Mesodermal cell (in vitro differentiated cells): ENCODE measurements at regions not wholly inside any gene's neighbourhood (a gene's known extent, or its start where the extent isn't known, plus 50 kb on each side); places are given as distances from the start of the nearest gene placed in this dataset.

Source experiments
- H3K27ac ChIP-seq: 2 replicates; pipeline ENCODE4 v1.7.0; 2013; ENCODE audit warnings: mild to moderate bottlenecking, low read depth, low read length, moderate library complexity; ENCODE audit not compliant: severe bottlenecking
- H3K36me3 ChIP-seq: 2 replicates; pipeline ENCODE4 v1.7.1; 2013; ENCODE audit warnings: mild to moderate bottlenecking, low read length, moderate library complexity; ENCODE audit not compliant: control insufficient read depth, insufficient read depth
- H3K4me1 ChIP-seq: one replicate; pipeline ENCODE4 v1.7.1; 2013; ENCODE audit warnings: mild to moderate bottlenecking, low read length; ENCODE audit not compliant: insufficient read depth, control insufficient read depth, poor library complexity, severe bottlenecking
- H3K4me3 ChIP-seq: 2 replicates; pipeline ENCODE4 v1.7.0; 2013; ENCODE audit warnings: low read length, control low read depth, mild to moderate bottlenecking; ENCODE audit not compliant: insufficient read depth, poor library complexity, severe bottlenecking; ENCODE audit errors: extremely low read depth
- H3K9me3 ChIP-seq: 2 replicates; pipeline ENCODE4 v1.7.1; 2013; ENCODE audit warnings: mild to moderate bottlenecking, low read length, moderate library complexity; ENCODE audit not compliant: control insufficient read depth
- WGBS, 2 experiments: methylation state at CpG; one replicate each; pipeline ENCODE4 v1.1.5; 2013; ENCODE audit warnings: missing lambda C conversion rate in 2 of 2; ENCODE audit not compliant: insufficient coverage in 2 of 2; 5-methylcytosine and 5-hydroxymethylcytosine counted together

GRCh38 chr7:52080493-52080892 is 763.9 kb upstream of the COBL start:
- WGBS, 2 experiments = no CpG with 5 or more reads among the region's 2 CpGs
- Histone ChIP-seq H3K9me3 (no peaks in the 10 kb centered on the region), H3K36me3 (no peaks in the 10 kb centered on the region), H3K27ac (no peak overlapping the region), H3K4me3 (no peak overlapping the region), H3K4me1 (no peaks in the 10 kb centered on the region)

GRCh38 chr7:52079726-52080125 is 763.1 kb upstream of the COBL start:
- H3K27ac ChIP-seq = no peak overlapping the region
- no peaks in the 10 kb centered on the region for H3K36me3 ChIP-seq
- H3K4me3 ChIP-seq = no peak overlapping the region
- H3K4me1 ChIP-seq = no peaks in the 10 kb centered on the region
- no peaks in the 10 kb centered on the region for H3K9me3 ChIP-seq

GRCh38 chr7:52077571-52077970 is 761.0 kb upstream of the COBL start:
- no peak overlapping the region for H3K4me3 ChIP-seq
- H3K4me1 ChIP-seq = no peaks in the 10 kb centered on the region
- 79 to 83% methylated on average over 2 of the region's 2 CpGs for WGBS, 2 experiments
- no peak overlapping the region for H3K27ac ChIP-seq
- H3K36me3 ChIP-seq = no peaks in the 10 kb centered on the region
- no peaks in the 10 kb centered on the region for H3K9me3 ChIP-seq

- WGBS, 2 experiments = 84 to 96% methylated on average over 2 of the region's 4 CpGs
Measured at GRCh38 chr7:52074912-52075311, 758.3 kb upstream of the COBL start.

GRCh38 chr7:52074071-52074470 is 757.5 kb upstream of the COBL start:
- H3K27ac ChIP-seq = no peak overlapping the region
- H3K36me3 ChIP-seq = no peaks in the 10 kb centered on the region
- no peaks in the 10 kb centered on the region for H3K9me3 ChIP-seq
- H3K4me1 ChIP-seq = no peaks in the 10 kb centered on the region
- 80 to 100% methylated on average over 1 of the region's 2 CpGs for WGBS, 2 experiments
- H3K4me3 ChIP-seq = no peak overlapping the region

More at GRCh38 chr7:52074912-52075311, 758.3 kb upstream of the COBL start:
- Histone ChIP-seq H3K4me3 (no peak overlapping the region), H3K9me3 (no peaks in the 10 kb centered on the region), H3K4me1 (no peaks in the 10 kb centered on the region), H3K36me3 (no peaks in the 10 kb centered on the region), H3K27ac (no peak overlapping the region)

- no peak overlapping the region for H3K27ac ChIP-seq
- H3K9me3 ChIP-seq = no peaks in the 10 kb centered on the region
- no peaks in the 10 kb centered on the region for H3K4me1 ChIP-seq
- 0% methylated on average over 1 of the region's 1 CpG; no CpG with 5 or more reads in 1 of the 2 experiments for WGBS, 2 experiments
- no peaks in the 10 kb centered on the region for H3K36me3 ChIP-seq
- H3K4me3 ChIP-seq = no peak overlapping the region
Measured at GRCh38 chr7:52071744-52072143, 755.1 kb upstream of the COBL start.

GRCh38 chr7:52064493-52064892 is 747.9 kb upstream of the COBL start:
- Histone ChIP-seq H3K4me1 (no peaks in the 10 kb centered on the region), H3K27ac (no peak overlapping the region), H3K36me3 (no peaks in the 10 kb centered on the region), H3K9me3 (no peaks in the 10 kb centered on the region), H3K4me3 (no peak overlapping the region)
- no CpG with 5 or more reads among the region's 1 CpG for WGBS, 2 experiments

- 75% methylated on average over 1 of the region's 2 CpGs; no CpG with 5 or more reads in 1 of the 2 experiments for WGBS, 2 experiments
- Histone ChIP-seq H3K9me3 (no peaks in the 10 kb centered on the region), H3K4me3 (no peak overlapping the region), H3K36me3 (no peaks in the 10 kb centered on the region), H3K4me1 (no peaks in the 10 kb centered on the region), H3K27ac (no peak overlapping the region)
Measured at GRCh38 chr7:52061666-52062065, 745.1 kb upstream of the COBL start.

- Histone ChIP-seq H3K27ac (no peak overlapping the region), H3K36me3 (no peaks in the 10 kb centered on the region), H3K4me1 (no peaks in the 10 kb centered on the region), H3K4me3 (no peak overlapping the region), H3K9me3 (no peaks in the 10 kb centered on the region)
- 0% methylated on average over 1 of the region's 1 CpG for WGBS, 2 experiments
Measured at GRCh38 chr7:52053525-52053924, 736.9 kb upstream of the COBL start.

GRCh38 chr7:52030722-52031121 is 714.1 kb upstream of the COBL start:
- no peak overlapping the region for H3K27ac ChIP-seq
- no peaks in the 10 kb centered on the region for H3K4me1 ChIP-seq
- H3K36me3 ChIP-seq = no peaks in the 10 kb centered on the region
- no peaks in the 10 kb centered on the region for H3K9me3 ChIP-seq
- 59 to 64% methylated on average over 4 of the region's 4 CpGs for WGBS, 2 experiments
- H3K4me3 ChIP-seq = no peak overlapping the region

GRCh38 chr7:52026140-52026539 is 709.5 kb upstream of the COBL start:
- WGBS, 2 experiments = 76 to 83% methylated on average over 10 to 11 of the region's 11 CpGs
- Histone ChIP-seq H3K27ac (no peak overlapping the region), H3K36me3 (no peaks in the 10 kb centered on the region), H3K4me1 (no peaks in the 10 kb centered on the region), H3K4me3 (no peak overlapping the region), H3K9me3 (no peaks in the 10 kb centered on the region)

- H3K36me3 ChIP-seq = no peaks in the 10 kb centered on the region
- H3K27ac ChIP-seq = no peak overlapping the region
- H3K4me3 ChIP-seq = no peak overlapping the region
- 92 to 94% methylated on average over 3 of the region's 3 CpGs for WGBS, 2 experiments
- H3K4me1 ChIP-seq = no peaks in the 10 kb centered on the region
- no peaks in the 10 kb centered on the region for H3K9me3 ChIP-seq
Measured at GRCh38 chr7:52021343-52021742, 704.7 kb upstream of the COBL start.
